Right lobe of liver (tissue), 6 donors: ENCODE measurements at regions not wholly inside any gene's neighbourhood (a gene's known extent, or its start where the extent isn't known, plus 50 kb on each side); places are given as distances from the start of the nearest gene placed in this dataset.

Experiments used
- ATAC-seq, 4 donors: fragments of 200-7000 bp; cut with Tn5 transposase; one replicate each; pipeline ENCODE4 v1.9.1; 2020; ENCODE audit warnings: mild to moderate bottlenecking in 4 of 4, moderate library complexity in 4 of 4
- DNase-seq, 3 donors: peaks; one replicate each; pipeline ENCODE4 v3.0.0-alpha.2; 2020
- H3K27ac ChIP-seq, 3 donors: fragments of 200-600 bp; one replicate each; pipeline ENCODE4 v1.8.0; 2022
- H3K27me3 ChIP-seq, 2 donors: fragments of 200-600 bp; one replicate each; pipeline ENCODE4 v1.8.0; 2022
- H3K36me3 ChIP-seq, 4 donors: fragments of 200-600 bp; sonication (generic) in 1 of 4; one replicate each; pipeline versions ENCODE4 v1.5.1 to v1.8.0; 2017 to 2022; ENCODE audit warnings: control low read depth in 1 of 4
- H3K4me1 ChIP-seq, 4 donors: fragments of 200-600 bp; sonication (generic) in 1 of 4; one replicate each; pipeline versions ENCODE4 v1.5.1 to v1.8.0; 2017 to 2022; ENCODE audit warnings: control low read depth in 1 of 4
- H3K4me3 ChIP-seq, 3 donors: fragments of 200-600 bp; one replicate each; pipeline ENCODE4 v1.8.0; 2022
- H3K9me3 ChIP-seq, 4 donors: fragments of 200-600 bp; sonication (generic) in 1 of 4; one replicate each; pipeline versions ENCODE4 v1.5.1 to v1.8.0; 2017 to 2022; ENCODE audit warnings: control low read depth in 1 of 4
- POLR2A ChIP-seq: fragments of 450-650 bp; IDR thresholded peaks from one replicate; pipeline ENCODE4 v1.6.1; 2017; ENCODE audit warnings: antibody characterized with exemption, mild to moderate bottlenecking
- WGBS: methylation state at CpG from one replicate; pipeline ENCODE4 v1.1.6; 2018; ENCODE audit warnings: low coverage, low lambda C conversion rate; ENCODE audit not compliant: insufficient coverage; ENCODE audit errors: missing lambda C conversion rate; 5-methylcytosine and 5-hydroxymethylcytosine counted together
- intact Hi-C, 2 donors: fragments of 100-400 bp; cut with DNase I; formaldehyde crosslinking; loops; one replicate each; pipeline versions ENCODE4 v1.11.2 to v1.14.1; 2022
- small RNA-seq, 2 experiments: library from RNA; depleted of rRNA; stranded (forward); fragments of <200 nt; gene quantifications; one replicate each; pipeline ENCODE3, GENCODE V24; 2016
- TF ChIP-seq, protein P1 (sequence below), 4 donors: fragments of 200-600 bp in 3 of 4; fragments of 450-650 bp in 1 of 4; IDR thresholded peaks; one replicate each; pipeline versions ENCODE4 v1.5.1 to v1.8.0; 2016 to 2022; ENCODE audit warnings: antibody characterized with exemption in 4 of 4, mild to moderate bottlenecking in 2 of 4
- donor health status: DM: no; HTN: yes; CAD: no.
- donor health status: DM: no; HTN: no; CAD: no.
- donor health status: DM: no; HTN: no; CAD: no.
- donor health status: DM: no; HTN: yes; CAD: no.
- donor health status: DM: no; HTN: yes; CAD: no.

DNA sequence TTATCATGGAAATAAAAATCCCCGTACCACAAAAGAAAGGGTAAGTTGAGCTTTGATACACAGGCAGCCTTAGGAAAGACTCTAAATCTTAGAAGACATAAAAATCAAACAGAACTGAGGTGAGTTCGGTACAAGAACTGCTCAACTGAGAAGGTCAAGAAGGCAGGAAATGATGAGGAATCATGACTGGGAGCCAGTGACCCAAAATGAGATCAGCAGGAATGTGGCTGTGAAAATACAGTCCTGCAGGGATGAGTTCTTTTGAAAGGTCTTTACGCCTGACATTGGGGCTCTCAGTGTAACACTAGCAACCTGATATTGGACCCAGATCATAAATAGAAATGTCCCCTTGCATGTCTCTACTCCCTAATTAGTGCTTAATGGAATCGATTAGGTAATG lies 56.3 kb upstream of the CDH11 start:
- no peaks in the 10 kb centered on the region for H3K36me3 ChIP-seq
- no peak for DNase-seq
- TF ChIP-seq, protein P1, sequence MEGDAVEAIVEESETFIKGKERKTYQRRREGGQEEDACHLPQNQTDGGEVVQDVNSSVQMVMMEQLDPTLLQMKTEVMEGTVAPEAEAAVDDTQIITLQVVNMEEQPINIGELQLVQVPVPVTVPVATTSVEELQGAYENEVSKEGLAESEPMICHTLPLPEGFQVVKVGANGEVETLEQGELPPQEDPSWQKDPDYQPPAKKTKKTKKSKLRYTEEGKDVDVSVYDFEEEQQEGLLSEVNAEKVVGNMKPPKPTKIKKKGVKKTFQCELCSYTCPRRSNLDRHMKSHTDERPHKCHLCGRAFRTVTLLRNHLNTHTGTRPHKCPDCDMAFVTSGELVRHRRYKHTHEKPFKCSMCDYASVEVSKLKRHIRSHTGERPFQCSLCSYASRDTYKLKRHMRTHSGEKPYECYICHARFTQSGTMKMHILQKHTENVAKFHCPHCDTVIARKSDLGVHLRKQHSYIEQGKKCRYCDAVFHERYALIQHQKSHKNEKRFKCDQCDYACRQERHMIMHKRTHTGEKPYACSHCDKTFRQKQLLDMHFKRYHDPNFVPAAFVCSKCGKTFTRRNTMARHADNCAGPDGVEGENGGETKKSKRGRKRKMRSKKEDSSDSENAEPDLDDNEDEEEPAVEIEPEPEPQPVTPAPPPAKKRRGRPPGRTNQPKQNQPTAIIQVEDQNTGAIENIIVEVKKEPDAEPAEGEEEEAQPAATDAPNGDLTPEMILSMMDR (IDR thresholded peaks at IDR 0.05), result no peak
- no peak for TF ChIP-seq POLR2A
- intact Hi-C loops, result no loop called here
- no peaks in the 10 kb centered on the region for H3K4me1 ChIP-seq
- H3K27ac ChIP-seq, result no peak overlapping the region
- no peaks in the 10 kb centered on the region for H3K27me3 ChIP-seq
- no peak overlapping the region for H3K4me3 ChIP-seq
- no peaks in the 10 kb centered on the region for H3K9me3 ChIP-seq
- 43% methylated on average over 4 of the region's 4 CpGs for WGBS
- ATAC-seq, result no peak

DNA sequence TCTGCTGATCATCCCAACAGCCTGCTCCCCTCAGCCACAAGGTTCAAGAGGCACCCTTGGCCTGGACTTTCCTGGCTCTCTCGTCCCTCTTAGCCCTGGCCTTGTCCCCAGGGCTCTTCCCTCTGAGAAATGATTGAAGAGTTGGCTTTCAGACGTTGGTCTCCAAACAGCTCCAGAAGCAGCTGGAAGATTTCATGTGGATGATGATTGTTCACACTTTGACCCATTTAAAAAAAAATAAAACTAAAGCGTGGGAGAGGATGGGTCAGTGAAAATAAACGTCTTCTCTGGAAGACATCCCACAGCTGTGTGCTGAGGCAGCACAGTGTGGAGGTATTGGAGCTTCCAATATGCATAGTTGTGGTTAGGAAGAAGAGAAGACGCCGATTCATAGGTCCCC lies 54.7 kb upstream of the CDH11 start:
- Histone ChIP-seq H3K4me3 (no peak overlapping the region), H3K9me3 (no peaks in the 10 kb centered on the region), H3K27me3 (no peaks in the 10 kb centered on the region), H3K36me3 (no peaks in the 10 kb centered on the region), H3K4me1 (no peaks in the 10 kb centered on the region), H3K27ac (no peak overlapping the region)
- WGBS, result 33% methylated on average over 6 of the region's 6 CpGs
- intact Hi-C loops, result no loop called here
- no peak for TF ChIP-seq POLR2A
- TF ChIP-seq, protein P1 (IDR thresholded peaks at IDR 0.05), result no peak
- peak in 1 of 4 donors; percentile 18 for ATAC-seq
- no peak for DNase-seq

DNA sequence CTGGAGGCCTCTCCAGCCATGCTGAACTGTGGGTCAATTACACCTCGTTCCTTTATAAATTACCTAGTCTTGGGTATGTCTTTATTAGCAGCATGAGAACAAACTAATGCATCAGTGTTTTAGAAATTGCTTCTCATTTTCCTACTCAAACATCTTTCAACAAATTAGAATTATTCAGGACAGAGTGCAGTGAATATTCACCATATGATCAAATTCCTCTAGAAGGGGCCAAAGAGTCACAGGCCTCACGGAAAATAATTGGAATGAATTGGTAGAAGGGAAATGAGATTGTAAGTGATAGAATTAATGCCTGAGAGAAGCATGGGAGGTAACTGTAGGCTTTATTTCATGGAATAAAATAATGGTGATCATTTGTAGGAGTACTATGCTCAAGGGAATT lies 50.5 kb upstream of the CDH11 start:
- no peaks in the 10 kb centered on the region for H3K4me1 ChIP-seq
- no peak overlapping the region for H3K4me3 ChIP-seq
- DNase-seq (no peak), ATAC-seq (no peak)
- TF ChIP-seq, protein P1 (IDR thresholded peaks at IDR 0.05), result no peak
- TF ChIP-seq POLR2A, result no peak
- no peaks in the 10 kb centered on the region for H3K9me3 ChIP-seq
- no peaks in the 10 kb centered on the region for H3K36me3 ChIP-seq
- H3K27ac ChIP-seq, result no peak overlapping the region
- intact Hi-C loops, result no loop called here
- H3K27me3 ChIP-seq, result no peaks in the 10 kb centered on the region
- WGBS, result 31% methylated on average over 2 of the region's 2 CpGs

Small RNA genes in the stretch of these regions (small RNA-seq; reads per million reads assigned to genes)
- gene AC025281.1, result 0 reads per million in 2 experiments
- gene RNA5SP428, result 0 to 0.10 reads per million in 2 experiments
